GM19455 (cell line): ENCODE measurements at regions not wholly inside any gene's neighbourhood (a gene's known extent, or its start where the extent isn't known, plus 50 kb on each side); places are given as distances from the start of the nearest gene placed in this dataset.
"Not testable (repeated sequence)": the region's sequence is repeated elsewhere in the genome, so short reads cannot be mapped to it uniquely, and the experiment has no call there.

Experiments
- ATAC-seq: cut with Tn5 transposase; IDR thresholded peaks from one replicate; pipeline ENCODE4 v1.9.1; 2021; ENCODE audit not compliant: unreplicated experiment

DNA sequence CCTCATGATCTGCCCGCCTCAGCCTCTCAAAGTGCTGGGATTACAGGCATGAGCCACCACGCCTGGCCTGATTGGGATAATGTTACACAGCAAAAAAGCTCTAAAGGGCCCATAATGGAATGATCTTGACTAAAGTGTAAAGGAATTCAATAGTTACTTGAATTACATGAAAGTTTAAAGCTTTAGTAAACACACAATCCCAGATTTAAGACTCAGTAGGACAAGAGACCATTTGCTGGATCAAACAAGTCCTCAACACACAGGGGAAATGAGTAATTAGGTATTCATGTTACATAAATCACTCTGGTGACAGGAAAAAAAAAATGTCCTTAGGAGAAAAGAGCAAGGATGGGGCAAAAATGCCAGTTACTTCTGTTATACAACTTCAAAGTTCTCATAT lies 762.9 kb upstream of the AMELY start:
- no peak for ATAC-seq

DNA sequence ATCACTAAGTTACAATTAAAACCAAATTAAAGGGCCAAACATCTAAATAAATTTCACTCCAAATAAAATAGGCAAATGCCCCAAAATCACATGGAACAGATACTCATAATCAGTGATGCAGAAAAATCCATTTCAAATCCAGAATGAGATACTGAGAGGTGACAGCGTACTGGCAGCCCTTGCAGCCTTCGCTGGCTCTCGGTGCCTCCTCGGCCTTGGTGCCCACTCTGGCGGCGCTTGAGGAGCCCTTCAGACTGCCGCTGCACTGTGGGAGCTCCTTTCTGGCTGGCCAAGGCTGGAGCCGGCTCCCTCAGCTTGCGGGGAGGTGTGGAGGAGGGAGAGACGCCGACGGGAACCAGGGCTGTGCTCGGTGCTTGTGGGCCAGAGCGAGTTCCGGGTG lies 761.2 kb upstream of the AMELY start:
- ATAC-seq: no peak

DNA sequence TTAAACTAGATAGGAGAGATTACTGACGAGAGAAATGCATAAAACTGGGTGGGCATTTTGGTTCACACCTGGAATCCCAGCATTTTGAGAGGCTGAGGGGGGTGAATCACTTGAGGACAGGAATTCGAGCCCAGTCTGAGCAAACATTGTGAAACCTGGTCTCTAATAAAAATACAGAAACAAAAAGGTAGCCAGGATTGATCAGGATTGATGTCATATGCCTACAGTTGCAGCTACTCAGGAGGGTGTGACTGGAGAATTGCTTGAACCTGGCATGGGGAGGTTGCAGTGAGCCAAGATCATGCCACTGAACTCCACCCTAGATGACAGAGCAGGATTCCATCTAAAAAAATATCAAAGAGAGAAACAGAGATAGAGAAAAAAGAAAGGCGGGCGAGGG lies 751.7 kb upstream of the AMELY start:
- ATAC-seq: no peak

DNA sequence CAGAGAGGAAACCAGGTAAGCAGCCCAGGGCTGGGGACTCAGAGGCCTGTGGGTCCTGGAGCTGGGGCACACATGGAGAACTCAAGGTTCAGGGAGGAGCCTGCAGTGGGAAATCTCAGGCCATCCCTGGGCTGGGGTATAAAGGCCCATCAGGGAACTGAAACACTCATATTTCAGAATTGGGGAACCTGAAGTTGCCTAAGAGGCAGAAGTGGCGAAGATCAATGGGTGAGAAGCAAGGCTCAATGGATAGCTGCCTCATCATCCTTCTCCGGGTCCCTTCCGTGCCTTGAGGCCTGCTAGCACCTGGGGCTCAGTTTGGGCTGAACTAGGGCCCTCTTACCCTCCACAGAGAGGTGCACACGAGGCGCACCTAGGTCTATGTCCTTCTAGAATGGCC lies 747.5 kb upstream of the AMELY start:
- no peak for ATAC-seq

DNA sequence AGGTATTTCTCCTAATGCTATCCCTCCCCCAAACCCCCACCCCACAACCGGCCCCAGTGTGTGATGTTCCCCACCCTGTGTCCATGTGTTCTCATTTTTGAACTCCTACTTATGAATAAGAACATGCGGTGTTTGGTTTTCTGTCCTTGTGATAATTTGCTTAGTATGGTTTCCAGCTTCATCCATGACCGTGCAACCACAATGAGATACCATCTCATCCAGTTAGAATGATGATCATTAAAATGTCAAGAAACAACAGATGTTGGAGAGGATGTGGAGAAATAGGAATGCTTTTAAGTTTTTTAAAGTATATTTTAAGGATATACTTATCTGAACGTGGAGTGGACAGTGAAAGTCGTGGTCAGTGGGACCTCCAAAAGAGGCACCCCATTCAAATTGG lies 745.0 kb upstream of the AMELY start:
- ATAC-seq: no peak

DNA sequence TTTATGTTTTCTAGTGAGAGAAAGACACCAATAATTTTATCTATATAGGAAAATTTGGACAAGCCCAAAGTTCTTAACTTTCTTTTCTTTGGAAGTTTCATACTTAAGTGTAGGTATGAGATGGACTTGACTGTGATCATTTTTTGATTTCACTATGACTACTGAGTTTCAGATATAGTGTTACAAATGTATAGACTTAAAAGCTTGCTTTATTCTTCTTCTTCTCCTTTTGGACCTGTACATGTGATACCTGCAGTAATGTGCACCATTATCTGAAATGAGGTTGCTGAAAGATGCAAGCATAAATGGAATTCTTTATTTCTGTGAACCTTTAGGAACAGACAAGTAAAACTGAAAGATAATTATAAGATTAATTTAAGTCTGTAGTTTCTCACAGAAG lies 743.4 kb upstream of the AMELY start:
- ATAC-seq: no peak

DNA sequence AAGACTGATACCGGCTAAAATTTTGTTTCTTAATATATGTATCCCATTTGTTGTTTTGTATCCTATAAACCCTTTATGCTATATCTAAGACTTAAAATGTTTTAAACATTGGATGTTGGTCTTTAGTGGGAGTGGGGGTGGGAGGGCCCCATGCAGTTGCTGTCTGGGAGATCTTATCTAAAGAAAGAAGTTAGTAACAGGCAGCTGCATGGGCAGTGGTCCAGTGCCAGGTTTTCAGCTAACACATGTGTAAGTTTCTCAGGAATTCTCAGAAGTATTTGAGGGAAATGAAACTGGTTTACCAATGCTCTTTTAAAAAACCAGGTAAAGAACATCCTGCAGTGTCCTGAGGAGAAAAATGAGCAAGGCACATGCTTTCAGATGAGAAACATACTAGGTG lies 738.3 kb upstream of the AMELY start:
- not testable (repeated sequence) for ATAC-seq
